ENCODE measurements at regions not wholly inside any gene's neighbourhood (a gene's known extent, or its start where the extent isn't known, plus 50 kb on each side); places are given as distances from the start of the nearest gene placed in this dataset.
"Not testable (repeated sequence)": the region's sequence is repeated elsewhere in the genome, so short reads cannot be mapped to it uniquely, and the experiment has no call there.

DNA sequence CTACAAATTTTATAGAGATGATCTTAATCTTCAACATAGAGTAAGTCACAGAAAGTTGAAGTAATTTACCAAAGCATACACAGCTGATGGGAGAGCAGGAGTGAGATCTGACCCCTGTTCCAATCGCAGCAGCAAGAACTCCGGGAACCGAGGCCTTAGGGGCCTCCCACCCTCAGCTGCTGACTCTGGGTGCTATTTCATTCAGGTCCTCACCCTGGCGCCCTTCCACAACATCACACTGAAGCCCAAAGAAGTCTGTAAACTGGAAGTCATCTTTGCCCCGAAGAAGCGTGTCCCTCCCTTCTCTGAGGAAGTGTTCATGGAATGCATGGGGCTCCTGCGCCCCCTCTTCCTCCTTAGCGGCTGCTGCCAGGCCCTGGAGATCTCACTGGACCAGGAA is 57.0 kb upstream of the NBPF12 start:
- TF ChIP-seq, protein P1, sequence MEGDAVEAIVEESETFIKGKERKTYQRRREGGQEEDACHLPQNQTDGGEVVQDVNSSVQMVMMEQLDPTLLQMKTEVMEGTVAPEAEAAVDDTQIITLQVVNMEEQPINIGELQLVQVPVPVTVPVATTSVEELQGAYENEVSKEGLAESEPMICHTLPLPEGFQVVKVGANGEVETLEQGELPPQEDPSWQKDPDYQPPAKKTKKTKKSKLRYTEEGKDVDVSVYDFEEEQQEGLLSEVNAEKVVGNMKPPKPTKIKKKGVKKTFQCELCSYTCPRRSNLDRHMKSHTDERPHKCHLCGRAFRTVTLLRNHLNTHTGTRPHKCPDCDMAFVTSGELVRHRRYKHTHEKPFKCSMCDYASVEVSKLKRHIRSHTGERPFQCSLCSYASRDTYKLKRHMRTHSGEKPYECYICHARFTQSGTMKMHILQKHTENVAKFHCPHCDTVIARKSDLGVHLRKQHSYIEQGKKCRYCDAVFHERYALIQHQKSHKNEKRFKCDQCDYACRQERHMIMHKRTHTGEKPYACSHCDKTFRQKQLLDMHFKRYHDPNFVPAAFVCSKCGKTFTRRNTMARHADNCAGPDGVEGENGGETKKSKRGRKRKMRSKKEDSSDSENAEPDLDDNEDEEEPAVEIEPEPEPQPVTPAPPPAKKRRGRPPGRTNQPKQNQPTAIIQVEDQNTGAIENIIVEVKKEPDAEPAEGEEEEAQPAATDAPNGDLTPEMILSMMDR (IDR thresholded peaks at IDR 0.05) = not testable (repeated sequence)
- not testable (repeated sequence) for TF ChIP-seq ZFX (IDR thresholded peaks at IDR 0.05; ENCODE audit: borderline replicate concordance)
